AG10803 (cell line): ENCODE measurements at regions not wholly inside any gene's neighbourhood (a gene's known extent, or its start where the extent isn't known, plus 50 kb on each side); places are given as distances from the start of the nearest gene placed in this dataset.
"Not testable (repeated sequence)": the region's sequence is repeated elsewhere in the genome, so short reads cannot be mapped to it uniquely, and the experiment has no call there.

Experiments used
- DNase-seq: peaks from one replicate; pipeline ENCODE4 v3.0.0; 2010; ENCODE audit warnings: low read depth
- H3K4me3 ChIP-seq: 2 replicates; pipeline ENCODE4 v1.5.1; 2011; ENCODE audit warnings: mild to moderate bottlenecking, low read length, control low read depth

- not testable (repeated sequence) for DNase-seq, H3K4me3 ChIP-seq
Measured at GRCh38 chr13:18322821-18323220, 858.8 kb downstream of the TUBA3C start.

DNA sequence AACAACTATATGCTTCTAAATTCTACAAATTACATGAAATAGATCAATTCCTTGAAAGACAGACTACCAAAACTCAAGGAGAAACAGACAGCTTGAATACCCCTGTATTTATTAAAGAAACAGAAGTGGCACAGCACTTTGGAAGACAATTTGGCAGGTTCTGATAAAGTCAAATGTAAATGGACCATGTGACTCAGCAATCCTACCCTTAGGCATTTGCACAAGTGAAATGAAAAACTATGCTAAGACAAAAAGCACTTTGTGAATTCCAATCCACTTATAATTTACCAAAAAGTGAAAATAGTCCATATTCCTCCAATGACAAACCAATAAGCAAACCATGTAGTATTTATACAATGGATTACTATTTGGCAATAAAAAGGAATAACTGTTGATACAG, 862.0 kb downstream of the TUBA3C start:
- not testable (repeated sequence) for DNase-seq

DNA sequence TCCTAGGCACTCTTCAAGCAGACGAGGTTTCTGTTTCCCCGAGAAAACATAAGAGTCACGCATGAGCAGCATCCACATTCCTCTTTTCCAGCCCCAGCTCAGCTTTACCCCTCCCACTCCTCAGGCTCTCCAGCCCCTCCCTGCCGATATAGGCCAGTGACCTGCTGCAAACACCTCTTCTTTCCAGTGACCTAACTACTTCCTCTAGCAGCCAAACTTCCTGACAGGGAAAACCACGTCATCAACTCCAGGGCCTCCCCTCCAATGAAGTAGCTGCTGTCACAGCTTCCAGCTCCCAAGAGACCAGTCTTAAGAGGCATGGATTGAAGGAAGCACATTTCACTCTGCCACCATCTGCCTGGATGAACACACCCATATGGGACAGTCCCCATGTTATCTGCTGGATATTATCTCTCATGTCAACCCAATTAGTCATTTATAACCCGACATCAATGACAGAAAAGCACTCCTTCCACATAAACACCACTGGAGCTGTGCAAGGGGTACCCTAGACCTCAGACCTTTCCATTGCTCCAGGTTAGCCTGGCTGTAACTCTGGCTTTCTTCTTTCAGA, 878.3 kb downstream of the TUBA3C start:
- DNase-seq, H3K4me3 ChIP-seq: not testable (repeated sequence)

More for the DNA sequence above, 862.0 kb downstream of the TUBA3C start:
- not testable (repeated sequence) for H3K4me3 ChIP-seq

DNA sequence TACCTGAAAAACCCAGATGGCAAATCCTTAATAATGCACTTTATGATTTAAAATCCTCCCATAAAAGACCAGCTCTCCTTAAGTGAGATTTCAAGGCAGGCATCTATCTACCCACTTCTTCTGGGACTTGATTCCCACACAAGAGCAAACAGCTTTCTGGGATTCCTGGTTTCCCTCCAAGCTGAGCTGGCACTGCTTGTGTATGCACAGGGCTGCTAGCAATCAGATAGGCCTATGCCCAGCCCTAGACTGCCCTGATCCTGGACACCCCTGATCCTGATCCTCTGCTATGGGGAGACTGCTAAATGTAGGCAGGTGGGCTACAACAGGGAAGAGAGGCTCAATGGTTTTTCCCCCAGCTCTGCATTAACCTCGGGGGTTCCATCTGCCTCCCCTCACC, 880.7 kb downstream of the TUBA3C start:
- not testable (repeated sequence) for DNase-seq, H3K4me3 ChIP-seq

GRCh38 chr13:18297359-18297758, 884.3 kb downstream of the TUBA3C start:
- not testable (repeated sequence) for H3K4me3 ChIP-seq, DNase-seq

- not testable (repeated sequence) for H3K4me3 ChIP-seq, DNase-seq
Measured at GRCh38 chr13:18296617-18297016, 885.0 kb downstream of the TUBA3C start.

DNA sequence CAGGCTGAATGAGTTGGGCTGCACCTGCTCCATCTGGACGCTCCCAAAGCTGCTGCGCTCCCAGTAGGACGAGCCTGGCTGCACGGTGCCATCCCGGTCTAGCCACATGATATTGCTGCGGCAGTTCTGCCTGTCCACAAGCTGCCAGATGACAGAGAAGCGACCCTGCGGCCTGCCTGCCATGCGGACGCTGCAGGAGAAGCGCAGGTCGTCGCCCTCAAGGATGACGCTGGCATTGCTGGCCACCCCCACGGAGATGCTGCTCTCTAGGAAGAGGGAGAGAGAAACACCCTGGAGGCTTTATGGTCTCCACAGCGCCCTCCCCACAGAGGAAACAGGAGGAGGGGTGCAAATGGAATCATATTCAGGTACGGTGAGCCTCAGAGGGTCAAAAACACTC, 887.3 kb downstream of the TUBA3C start:
- not testable (repeated sequence) for DNase-seq, H3K4me3 ChIP-seq

DNA sequence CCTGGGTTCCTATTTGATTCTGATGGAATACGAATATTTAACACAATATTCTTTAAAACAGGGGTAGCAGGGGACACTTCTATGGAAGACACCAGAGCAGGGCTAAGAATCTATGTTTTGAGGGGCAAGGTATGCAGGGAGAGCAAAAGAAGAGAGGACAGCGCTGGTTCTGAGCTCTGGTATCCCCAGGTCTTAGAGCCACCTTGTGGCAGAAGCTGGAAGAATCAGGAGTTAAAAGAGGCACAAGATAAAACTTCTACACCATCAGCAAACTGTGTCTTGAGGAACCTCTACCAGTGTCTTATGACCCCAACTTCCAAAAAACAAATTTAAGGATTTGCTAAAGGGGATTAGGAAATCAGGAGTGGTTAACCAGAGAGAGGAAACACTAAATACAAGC, 894.8 kb downstream of the TUBA3C start:
- H3K4me3 ChIP-seq, DNase-seq: not testable (repeated sequence)

GRCh38 chr13:18285663-18286062, 896.0 kb downstream of the TUBA3C start:
- not testable (repeated sequence) for DNase-seq, H3K4me3 ChIP-seq

DNA sequence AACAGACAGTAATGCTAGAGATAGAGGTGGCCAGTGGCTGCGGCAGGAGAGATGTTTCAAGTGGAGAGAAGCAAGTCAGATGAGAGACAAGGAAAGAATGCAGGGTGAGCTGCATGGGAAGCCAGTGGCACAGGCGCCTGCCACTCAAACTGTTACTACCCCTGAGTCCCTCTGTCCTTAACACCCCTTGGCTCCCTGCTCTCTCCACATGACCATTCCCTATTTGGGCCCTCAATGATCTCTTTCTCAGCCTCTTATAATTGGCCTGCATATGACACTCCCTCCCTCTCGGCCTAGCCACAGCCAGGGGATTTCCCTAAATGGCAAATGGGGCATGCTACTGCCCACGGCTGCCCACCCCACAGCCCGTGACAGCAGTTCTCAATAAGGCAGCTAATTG, 897.6 kb downstream of the TUBA3C start:
- DNase-seq, H3K4me3 ChIP-seq: not testable (repeated sequence)

DNA sequence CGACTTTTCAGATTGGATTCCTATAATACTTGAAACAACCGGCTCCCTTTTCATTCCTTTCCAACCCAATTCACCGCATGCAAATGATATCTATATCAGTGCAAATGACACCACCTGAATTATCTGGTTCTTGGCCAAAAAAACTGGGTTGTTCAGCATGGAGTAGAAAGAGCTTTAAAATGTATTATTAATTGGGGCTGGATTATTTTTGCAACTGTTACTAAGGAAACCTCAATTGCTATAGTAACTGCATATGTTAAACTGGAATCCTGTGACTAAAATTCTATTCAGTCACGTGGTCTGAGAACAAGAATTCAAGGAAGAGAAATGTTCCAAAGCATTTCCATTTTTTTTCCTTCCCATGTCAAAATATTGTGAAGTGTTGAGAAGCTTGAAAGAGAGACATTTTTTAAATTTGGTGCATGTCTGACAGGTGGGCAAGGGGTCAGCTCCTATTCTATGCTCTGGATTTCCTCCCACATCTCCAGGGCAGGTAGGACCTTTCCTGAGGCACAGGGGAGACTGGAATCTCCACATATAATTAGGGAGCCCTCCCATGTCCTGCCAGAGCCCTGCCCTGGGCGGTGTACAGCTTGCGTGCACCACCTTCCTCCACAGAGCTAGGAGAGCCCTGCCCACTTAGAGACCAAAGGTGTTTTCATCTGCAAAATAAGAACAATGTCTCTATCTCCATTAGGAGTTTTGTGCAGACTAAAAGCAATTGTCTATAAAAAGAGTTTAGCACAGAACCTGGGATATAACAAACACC, 899.6 kb downstream of the TUBA3C start:
- H3K4me3 ChIP-seq, DNase-seq: not testable (repeated sequence)

GRCh38 chr13:18280904-18281828, 900.5 kb downstream of the TUBA3C start:
- DNase-seq, H3K4me3 ChIP-seq: not testable (repeated sequence)

GRCh38 chr13:18279971-18280370, 901.7 kb downstream of the TUBA3C start:
- DNase-seq, H3K4me3 ChIP-seq: not testable (repeated sequence)

GRCh38 chr13:18277372-18277771, 904.3 kb downstream of the TUBA3C start:
- DNase-seq, H3K4me3 ChIP-seq: not testable (repeated sequence)

DNA sequence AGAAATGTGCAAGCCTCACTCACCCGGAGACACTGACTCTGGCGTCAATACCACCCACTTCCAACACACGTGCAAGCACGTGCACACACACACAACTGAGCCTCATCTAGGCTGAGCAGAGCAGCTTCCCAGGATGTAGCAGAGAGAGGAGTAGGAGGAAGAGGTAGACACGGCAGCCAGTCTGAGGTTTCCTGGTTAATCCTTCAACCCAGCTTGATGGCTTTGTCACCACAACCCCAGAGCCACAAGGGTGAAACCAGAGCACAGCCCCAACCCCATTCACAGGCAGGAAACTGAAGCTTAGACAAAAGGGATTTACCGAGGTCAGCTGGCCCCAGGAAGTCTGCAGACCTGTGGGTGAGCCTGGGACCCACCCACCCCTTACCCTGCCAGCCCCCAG, 905.3 kb downstream of the TUBA3C start:
- H3K4me3 ChIP-seq, DNase-seq: not testable (repeated sequence)

GRCh38 chr13:18273785-18274514, 907.7 kb downstream of the TUBA3C start:
- not testable (repeated sequence) for DNase-seq, H3K4me3 ChIP-seq

DNA sequence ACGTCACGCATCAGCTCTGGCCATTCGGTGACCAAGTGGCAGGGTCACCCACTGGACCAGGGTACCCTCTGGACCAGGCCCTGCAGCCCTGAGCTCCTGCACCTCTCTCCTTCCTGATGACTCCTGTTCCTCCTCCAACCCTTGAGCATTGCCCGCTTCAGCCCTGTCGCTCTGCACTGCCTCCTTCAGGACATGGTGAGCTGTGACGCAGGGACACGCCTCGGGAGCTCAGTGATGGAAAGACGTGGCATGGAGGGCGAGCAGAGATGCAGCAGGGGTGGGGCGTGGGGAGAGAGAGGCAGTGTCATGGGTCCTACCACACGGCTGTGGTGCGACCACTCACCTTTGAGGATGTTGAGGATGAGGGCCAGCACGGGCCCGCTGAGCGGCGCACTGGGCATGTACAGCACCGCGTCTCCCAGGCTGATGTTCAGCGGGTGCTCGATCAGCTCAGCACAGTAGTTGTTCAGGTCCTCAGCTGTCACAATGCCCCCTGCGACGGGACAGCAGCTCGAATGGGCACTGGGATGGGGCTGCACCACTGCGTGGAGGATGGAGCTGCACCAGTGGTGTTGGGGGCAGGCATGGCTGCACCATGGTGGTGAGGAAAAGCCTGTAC, 922.7 kb downstream of the TUBA3C start:
- H3K4me3 ChIP-seq, DNase-seq: not testable (repeated sequence)

DNA sequence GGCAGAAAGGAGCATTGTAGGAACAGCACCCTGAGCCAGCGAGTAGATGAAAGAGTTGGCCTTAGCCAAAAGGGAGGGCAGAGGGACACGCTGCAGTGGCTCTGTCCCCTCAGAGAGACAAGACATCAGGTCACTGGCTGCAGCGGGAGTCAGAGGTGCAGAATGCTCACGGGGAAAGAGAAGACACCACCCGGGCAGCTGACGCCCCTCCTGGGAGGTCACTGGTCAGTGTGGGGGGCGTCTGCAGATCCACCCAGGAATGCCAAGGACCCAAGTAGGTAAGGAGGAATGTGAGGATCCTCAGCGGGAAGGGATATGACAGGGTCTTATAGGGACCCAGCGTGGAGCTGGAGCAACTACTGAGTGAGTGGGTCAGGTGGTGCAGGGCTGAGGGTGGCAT, 923.9 kb downstream of the TUBA3C start:
- not testable (repeated sequence) for DNase-seq, H3K4me3 ChIP-seq

DNA sequence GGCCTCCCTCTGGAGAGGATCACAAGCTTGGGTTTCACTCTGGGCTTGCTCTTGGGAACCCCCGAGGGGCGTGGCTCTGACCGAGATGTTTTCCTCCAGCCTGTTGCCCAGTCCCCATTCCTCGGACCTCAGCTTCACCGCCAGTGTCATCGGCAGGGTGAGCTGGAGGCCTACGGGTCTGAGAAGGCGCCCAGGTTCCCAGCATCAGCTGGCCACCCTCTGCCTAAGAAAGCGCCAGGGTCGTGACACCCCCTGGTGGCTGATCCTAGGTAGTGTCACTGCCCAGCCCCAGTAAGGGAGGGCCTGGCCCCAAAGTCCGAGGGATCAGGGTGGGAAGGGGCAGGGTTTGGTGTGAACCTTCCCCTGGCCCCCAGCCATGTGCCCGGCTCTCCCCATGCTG, 928.8 kb downstream of the TUBA3C start:
- DNase-seq, H3K4me3 ChIP-seq: not testable (repeated sequence)
